HG03469 (cell line): ENCODE measurements at regions not wholly inside any gene's neighbourhood (a gene's known extent, or its start where the extent isn't known, plus 50 kb on each side); places are given as distances from the start of the nearest gene placed in this dataset.

Experiments used
- ATAC-seq: cut with Tn5 transposase; IDR thresholded peaks from one replicate; pipeline ENCODE4 v1.9.1; 2021; ENCODE audit warnings: mild to moderate bottlenecking, moderate library complexity, moderate number of reproducible peaks; ENCODE audit not compliant: unreplicated experiment

DNA sequence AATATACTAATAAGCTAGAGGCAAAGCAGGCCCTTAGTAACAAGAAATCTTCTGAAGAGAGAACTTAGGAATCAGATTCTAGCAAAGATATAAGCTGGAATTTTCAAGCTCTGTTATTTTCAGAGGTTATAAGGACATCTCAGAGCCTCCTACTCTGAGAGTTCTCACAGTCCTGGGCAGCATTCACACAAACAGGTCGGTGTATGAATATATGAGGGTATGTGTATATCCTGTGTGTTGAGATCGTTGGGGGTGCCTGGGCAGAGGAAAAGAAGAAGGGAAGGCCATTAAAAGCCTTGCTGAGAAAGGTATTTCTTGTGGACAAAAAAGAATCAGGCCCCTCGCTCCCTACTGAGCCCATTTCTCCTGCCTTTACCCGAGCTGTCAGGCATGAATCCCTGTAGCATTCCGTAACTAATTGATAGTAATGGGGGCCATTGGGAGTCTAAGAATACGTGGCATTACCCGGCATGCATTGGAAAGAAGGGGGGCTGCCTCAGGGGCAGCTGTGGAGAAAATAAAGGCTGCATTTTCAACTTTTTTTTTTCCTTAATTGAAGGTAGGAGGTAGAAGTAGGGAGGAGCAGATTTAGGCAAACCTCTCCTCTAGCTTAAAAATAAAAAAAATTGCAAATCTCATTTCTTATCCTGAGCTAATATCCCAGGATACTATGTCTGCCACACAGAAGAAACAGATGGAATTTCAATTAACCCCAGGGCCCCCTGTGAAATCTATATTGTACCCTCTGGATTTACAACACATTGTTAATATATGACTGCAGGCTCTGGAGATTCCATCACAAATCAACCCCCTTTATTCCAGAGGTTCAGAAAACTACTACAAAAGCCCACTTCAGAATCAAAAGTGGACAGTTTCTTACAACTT lies 103.8 kb downstream of the GTPBP8 start:
- no peak for ATAC-seq

- ATAC-seq: no peak
Measured at GRCh38 chr3:113096188-113096892, 105.6 kb downstream of the GTPBP8 start.

- ATAC-seq: no peak
Measured at GRCh38 chr3:113097960-113098447, 107.2 kb downstream of the GTPBP8 start.

DNA sequence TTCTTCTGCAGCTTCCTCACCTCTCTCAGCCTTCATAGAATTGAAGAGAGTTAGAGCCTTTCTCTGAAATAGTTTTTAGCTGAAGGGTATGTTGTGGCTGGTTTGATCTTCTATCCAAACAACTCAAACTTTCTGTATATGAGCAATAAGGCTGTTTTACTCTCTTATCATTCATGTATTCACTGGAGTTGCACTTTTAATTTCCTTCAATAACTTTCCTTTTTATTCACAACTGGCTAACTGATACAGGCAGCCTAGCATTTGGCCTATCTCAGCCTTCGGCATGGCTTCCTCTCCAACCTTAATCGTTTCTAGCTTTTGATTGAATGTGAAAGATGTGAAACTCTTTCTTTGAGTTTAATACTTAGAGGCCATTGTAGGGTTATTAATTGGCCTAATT lies 109.3 kb downstream of the GTPBP8 start:
- ATAC-seq: no peak

GRCh38 chr3:113103588-113103987 lies 107.8 kb upstream of the BOC start:
- no peak for ATAC-seq

- ATAC-seq: no peak
Measured at GRCh38 chr3:113104357-113105092, 106.8 kb upstream of the BOC start.

GRCh38 chr3:113105093-113105449 lies 106.3 kb upstream of the BOC start:
- ATAC-seq: no peak

GRCh38 chr3:113105966-113106660 lies 105.2 kb upstream of the BOC start:
- no peak for ATAC-seq

DNA sequence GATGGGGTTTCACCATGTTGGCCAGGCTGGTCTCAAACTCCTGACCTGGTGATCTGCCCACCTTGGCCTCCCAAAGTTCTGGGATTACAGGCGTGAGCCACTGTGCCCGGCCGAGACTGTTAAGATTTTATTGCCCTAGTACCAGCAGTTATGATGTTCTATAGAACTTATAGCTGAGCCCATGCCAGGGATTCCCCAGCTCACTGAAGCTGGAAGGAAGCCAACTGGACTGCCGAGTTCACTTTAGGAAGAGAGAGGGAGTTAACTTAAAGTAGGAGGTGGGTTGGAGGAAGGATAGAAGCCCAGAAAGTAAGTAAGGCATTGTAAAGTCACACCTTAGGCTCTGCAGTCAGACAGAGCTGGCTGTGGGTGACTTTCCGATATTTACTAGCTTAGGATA lies 101.1 kb upstream of the BOC start:
- ATAC-seq: no peak

DNA sequence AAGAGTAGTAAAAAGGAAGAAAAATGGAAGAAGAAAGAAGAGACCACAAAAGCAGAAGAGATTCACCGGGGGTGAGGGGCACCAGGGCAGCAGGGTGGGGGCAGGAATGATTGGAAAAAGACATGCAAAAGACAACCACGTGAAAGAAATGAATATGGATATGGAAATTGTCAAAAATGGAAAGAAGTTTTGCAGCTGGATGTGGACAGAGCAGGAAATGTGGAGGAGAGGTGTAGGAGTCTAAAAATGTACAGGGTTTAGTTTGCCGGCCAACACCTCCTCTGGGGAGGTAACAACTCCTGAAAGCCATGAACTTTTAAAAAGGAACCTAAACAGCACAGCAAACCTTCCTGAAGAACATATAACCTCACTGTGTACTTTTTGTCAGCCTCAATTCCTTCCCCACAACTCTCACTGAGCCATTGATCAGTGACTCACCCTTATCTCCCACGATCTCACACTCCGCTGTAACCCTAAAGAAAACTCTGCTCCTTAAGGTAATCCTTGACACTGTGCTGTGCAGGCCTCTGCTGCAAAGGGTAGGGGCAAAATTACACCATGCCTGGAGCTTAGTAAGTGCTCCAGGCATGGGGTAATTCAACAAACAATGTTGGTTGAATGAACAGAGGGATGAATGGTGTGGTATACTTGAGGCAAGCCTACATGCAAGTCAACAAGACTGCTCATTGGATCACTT lies 100.2 kb upstream of the BOC start:
- no peak for ATAC-seq

DNA sequence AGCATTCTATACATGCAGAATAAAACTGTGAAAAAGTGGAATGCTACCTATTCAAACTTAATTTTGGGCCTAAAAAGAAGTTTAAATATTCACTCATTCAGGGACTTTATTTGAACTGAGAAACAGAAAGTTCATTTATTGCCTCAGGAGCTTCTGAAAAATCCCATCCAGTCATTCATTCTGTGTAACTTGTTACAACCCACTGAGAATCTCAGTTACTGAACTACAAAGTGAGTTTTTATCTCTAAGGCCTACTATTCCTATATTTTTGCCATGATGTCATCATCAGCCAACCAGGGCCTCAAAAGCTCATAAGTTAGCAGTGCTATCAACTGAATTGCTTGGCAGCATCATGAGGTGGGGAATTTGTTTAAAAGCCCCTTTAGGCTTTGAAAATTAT lies 98.0 kb upstream of the BOC start:
- no peak for ATAC-seq

DNA sequence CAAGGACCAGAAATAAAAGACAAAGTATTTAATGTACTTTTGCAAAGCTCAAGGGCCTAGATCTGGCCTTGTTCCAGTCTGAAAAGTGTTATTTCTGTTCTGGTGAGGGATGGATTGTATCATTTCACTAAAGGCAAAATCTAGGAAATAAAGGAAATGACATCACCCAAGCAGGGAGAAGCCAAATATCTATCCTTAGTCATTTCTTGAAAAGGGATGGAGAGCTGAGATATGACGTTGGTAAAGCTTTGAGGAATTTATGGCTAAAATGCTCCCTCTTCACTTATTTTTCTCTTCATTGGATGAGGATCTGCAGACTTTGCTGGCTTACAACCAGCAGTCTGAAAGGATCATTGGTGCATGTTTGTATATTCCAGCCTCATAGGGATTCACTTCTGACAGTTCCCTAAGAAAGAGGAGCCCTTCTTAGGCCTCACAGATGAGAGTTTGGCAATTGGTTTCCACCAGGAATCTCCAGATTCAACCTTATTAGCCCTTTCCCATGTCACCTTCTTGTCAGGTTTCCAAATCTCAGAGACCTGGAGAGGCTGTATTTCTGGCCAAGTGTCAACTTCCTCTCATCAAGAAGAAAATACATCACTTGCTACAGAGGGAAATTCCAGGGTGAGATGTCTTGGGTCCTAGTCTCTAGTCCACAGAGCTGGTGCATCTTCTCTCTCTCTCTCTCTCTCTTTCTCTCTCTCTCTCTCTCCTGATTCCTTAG lies 93.7 kb upstream of the BOC start:
- no peak for ATAC-seq

DNA sequence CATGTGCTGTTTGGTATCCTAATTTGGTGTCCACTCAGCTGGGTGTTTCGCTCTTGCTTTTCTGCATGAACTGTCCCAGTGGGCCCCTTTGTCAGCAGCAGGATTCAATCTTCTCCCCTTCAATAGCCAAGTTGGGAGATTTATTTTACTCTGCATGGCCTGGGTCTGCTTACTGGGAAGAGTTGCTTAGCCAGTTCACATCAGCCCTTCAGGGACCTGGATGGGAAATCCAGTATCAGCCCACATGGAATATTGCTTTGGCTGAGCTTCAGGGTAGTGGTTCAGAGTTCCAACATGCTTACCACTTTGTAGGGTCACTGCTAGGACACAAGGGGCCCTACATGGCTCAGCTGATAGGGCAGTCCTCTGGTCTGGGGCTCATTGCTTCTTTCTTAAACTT lies 93.0 kb upstream of the BOC start:
- ATAC-seq: no peak

- ATAC-seq: no peak
Measured at GRCh38 chr3:113124256-113124830, 87.0 kb upstream of the BOC start.

DNA sequence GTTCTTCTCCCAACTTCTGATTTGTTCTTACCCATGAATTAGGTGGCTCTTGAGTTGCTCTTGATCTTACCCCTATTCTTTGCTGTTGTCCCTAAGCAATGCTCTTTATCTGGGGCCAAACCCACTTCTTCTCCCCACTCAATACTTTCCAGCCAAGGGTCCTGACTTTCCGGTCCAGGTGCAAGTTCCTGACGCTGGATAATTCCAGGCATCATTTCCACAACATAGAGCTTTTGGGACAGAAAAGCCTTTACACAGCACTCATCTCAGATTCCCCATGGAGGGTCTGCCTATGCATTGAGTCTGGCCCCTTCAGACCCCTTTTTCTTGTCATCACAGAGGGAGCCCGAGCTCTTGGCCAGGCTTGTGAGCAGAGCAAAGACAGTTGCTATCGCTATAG lies 85.4 kb upstream of the BOC start:
- no peak for ATAC-seq

- no peak for ATAC-seq
Measured at GRCh38 chr3:113128386-113129015, 82.9 kb upstream of the BOC start.

- no peak for ATAC-seq
Measured at GRCh38 chr3:113129168-113129567, 82.2 kb upstream of the BOC start.

- no peak for ATAC-seq
Measured at GRCh38 chr3:113132571-113132996, 78.8 kb upstream of the BOC start.

DNA sequence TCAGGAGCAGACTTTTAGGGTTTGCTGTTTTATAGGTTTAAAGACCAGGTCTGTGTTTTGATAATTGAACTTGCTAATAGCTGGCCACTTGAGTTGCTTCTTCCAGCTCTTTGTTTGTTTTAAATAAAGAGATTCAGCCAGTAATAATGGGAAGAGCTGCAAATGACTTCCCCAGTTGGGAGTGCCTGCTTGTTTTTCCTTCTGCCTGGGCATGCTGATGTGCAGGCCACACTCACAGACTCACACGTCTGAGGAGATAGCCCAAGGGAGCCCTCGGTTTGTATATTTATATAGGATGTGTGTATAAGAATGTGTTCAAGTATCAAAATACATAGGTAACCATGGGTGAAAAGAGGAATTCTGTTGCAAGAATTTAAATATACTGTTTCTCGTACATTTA lies 78.2 kb upstream of the BOC start:
- ATAC-seq: no peak
